Naive B cell (primary cell): ENCODE measurements at regions not wholly inside any gene's neighbourhood (a gene's known extent, or its start where the extent isn't known, plus 50 kb on each side); places are given as distances from the start of the nearest gene placed in this dataset.
A peak's percentile ranks its signal among the peaks of the same experiment; 100 is the strongest.

Experiments used
- ATAC-seq, 2 donors: fragments of 150-1000 bp; cut with Tn5 transposase; 2 replicates each; pipeline ENCODE4 v1.10.0; 2021; ENCODE audit warnings: low read depth in 2 of 2, mild to moderate bottlenecking in 2 of 2, moderate library complexity in 2 of 2
- DNase-seq: peaks from one replicate; pipeline ENCODE4 v3.0.0; 2022
- H3K27ac Mint-ChIP-seq, 6 donors: one replicate each; pipeline ENCODE4 v1.8.0; 2020 to 2022; ENCODE audit warnings: mild to moderate bottlenecking in 6 of 6, mixed read lengths in 6 of 6, moderate library complexity in 5 of 6, inconsistent platforms in 2 of 6
- H3K27me3 Mint-ChIP-seq, 3 donors: one replicate each; pipeline ENCODE4 v1.8.0; 2021 to 2022; ENCODE audit warnings: mixed read lengths in 3 of 3, mild to moderate bottlenecking in 1 of 3
- H3K36me3 Mint-ChIP-seq, 2 donors: one replicate each; pipeline ENCODE4 v1.8.0; 2020 to 2022; ENCODE audit warnings: mixed read lengths in 2 of 2, inconsistent platforms in 1 of 2, mild to moderate bottlenecking in 1 of 2
- H3K4me1 Mint-ChIP-seq, 3 donors: one replicate each; pipeline ENCODE4 v1.8.0; 2020 to 2022; ENCODE audit warnings: mixed read lengths in 3 of 3, inconsistent platforms in 1 of 3, mild to moderate bottlenecking in 1 of 3, moderate library complexity in 1 of 3
- H3K4me3 Mint-ChIP-seq, 8 donors: one replicate each; pipeline ENCODE4 v1.8.0; 2020 to 2022; ENCODE audit warnings: mild to moderate bottlenecking in 8 of 8, mixed read lengths in 8 of 8, moderate library complexity in 8 of 8, inconsistent platforms in 2 of 8
- H3K9me3 Mint-ChIP-seq, 7 donors: one replicate each; pipeline ENCODE4 v1.8.0; 2020 to 2022; ENCODE audit warnings: mixed read lengths in 7 of 7, mild to moderate bottlenecking in 5 of 7, inconsistent platforms in 2 of 7, moderate library complexity in 1 of 7

DNA sequence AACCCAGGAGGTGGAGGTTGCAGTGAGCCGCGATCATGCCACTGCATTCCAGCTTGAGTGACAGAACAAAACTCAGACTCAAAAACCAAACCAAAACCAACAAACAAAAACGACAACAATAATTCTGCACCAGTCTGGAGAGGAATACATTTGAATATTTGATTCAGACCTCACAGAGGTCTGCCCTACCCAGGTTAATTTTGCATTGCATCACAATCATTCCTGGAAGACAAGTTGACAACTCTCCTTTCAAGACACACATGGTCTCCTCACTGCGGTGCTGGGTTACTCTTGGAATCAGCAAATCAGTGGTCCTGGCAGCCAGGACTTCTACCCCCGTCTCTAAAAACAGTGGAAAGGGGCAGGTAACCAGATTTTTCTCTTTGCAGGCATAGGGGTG is 79.9 kb upstream of the TMTC4 start:
- DNase-seq (no peak), ATAC-seq (no peak)
- Mint-ChIP-seq H3K4me3 (no peak overlapping the region), H3K4me1 (no peaks in the 10 kb centered on the region), H3K9me3 (no peaks in the 10 kb centered on the region), H3K27me3 (peaks cover 0 to 3% (median 0%) of the 10 kb centered on the region in 3 donors), H3K27ac (no peak overlapping the region), H3K36me3 (no peaks in the 10 kb centered on the region)

GRCh38 chr13:100753376-100753775 is 78.8 kb upstream of the TMTC4 start:
- DNase-seq (no peak), ATAC-seq (no peak)
- Mint-ChIP-seq H3K9me3 (no peaks in the 10 kb centered on the region), H3K27ac (no peak overlapping the region), H3K4me3 (no peak overlapping the region), H3K27me3 (peaks cover 0 to 4% (median 0%) of the 10 kb centered on the region in 3 donors), H3K36me3 (no peaks in the 10 kb centered on the region), H3K4me1 (no peaks in the 10 kb centered on the region)

- Mint-ChIP-seq H3K9me3 (no peaks in the 10 kb centered on the region), H3K27ac (no peak overlapping the region), H3K27me3 (peaks cover 0 to 4% (median 0%) of the 10 kb centered on the region in 3 donors), H3K36me3 (no peaks in the 10 kb centered on the region), H3K4me3 (no peak overlapping the region), H3K4me1 (no peaks in the 10 kb centered on the region)
- ATAC-seq (no peak), DNase-seq (no peak)
Observed at GRCh38 chr13:100751826-100752225, 77.2 kb upstream of the TMTC4 start.

DNA sequence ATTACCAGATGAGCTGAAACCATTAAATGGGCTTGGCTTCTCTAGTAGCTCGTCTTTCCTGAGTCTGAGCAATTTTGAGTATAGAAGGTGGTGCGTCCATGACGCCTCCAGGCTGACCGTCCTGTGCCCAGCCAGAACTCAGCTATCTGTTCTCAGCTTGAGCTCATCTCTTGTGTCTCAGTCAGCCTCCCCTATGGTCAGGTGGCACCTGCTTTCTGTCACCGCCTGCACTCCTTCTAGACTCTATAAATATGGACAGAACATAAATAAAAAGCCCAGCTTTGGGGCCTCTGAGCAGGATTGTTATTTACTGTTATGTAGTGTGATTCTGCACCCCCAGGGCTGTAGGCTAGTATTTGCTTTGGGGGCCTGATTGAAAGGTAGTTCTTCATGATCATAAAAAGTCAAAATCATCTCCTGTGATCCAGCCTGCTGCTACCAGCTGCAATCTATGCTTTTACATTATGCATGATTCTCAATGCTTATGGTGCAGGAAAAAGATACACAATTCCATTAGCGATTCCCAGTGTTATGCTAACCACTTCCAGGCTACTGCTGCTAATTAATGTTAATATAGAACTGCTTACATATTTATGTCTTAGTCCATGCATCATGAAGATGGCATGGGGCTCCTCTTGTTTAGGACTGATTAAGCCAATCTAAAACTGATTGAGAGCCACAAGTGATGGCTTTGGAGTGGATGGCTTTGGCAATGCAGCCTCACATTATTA is 72.5 kb upstream of the TMTC4 start:
- peaks cover 0 to 4% (median 0%) of the 10 kb centered on the region in 3 donors for H3K27me3 Mint-ChIP-seq
- ATAC-seq (no peak), DNase-seq (no peak)
- H3K4me1 Mint-ChIP-seq, result no peaks in the 10 kb centered on the region
- no peaks in the 10 kb centered on the region for H3K36me3 Mint-ChIP-seq
- peaks cover 0 to 19% (median 10%) of the 10 kb centered on the region in 7 donors for H3K9me3 Mint-ChIP-seq
- H3K4me3 Mint-ChIP-seq, result no peak overlapping the region
- no peak overlapping the region for H3K27ac Mint-ChIP-seq

GRCh38 chr13:100738176-100738855 is 63.7 kb upstream of the TMTC4 start:
- H3K4me3 Mint-ChIP-seq, result peak overlapping the region in 1 of 8 donors; percentile 29
- no peak overlapping the region for H3K27ac Mint-ChIP-seq
- H3K9me3 Mint-ChIP-seq, result peaks cover 0 to 20% (median 3%) of the 10 kb centered on the region in 7 donors
- H3K27me3 Mint-ChIP-seq, result peaks cover 5 to 18% (median 9%) of the 10 kb centered on the region in 3 donors
- H3K36me3 Mint-ChIP-seq, result no peaks in the 10 kb centered on the region
- ATAC-seq, result no peak
- H3K4me1 Mint-ChIP-seq, result no peaks in the 10 kb centered on the region
- no peak for DNase-seq

- no peak for ATAC-seq
- Mint-ChIP-seq H3K4me1 (no peaks in the 10 kb centered on the region), H3K9me3 (peaks cover 0 to 25% (median 6%) of the 10 kb centered on the region in 7 donors), H3K36me3 (no peaks in the 10 kb centered on the region), H3K27ac (no peak overlapping the region), H3K27me3 (peaks cover 5 to 34% (median 17%) of the 10 kb centered on the region in 3 donors), H3K4me3 (no peak overlapping the region)
- no peak for DNase-seq
Observed at GRCh38 chr13:100735494-100735893, 60.9 kb upstream of the TMTC4 start.

DNA sequence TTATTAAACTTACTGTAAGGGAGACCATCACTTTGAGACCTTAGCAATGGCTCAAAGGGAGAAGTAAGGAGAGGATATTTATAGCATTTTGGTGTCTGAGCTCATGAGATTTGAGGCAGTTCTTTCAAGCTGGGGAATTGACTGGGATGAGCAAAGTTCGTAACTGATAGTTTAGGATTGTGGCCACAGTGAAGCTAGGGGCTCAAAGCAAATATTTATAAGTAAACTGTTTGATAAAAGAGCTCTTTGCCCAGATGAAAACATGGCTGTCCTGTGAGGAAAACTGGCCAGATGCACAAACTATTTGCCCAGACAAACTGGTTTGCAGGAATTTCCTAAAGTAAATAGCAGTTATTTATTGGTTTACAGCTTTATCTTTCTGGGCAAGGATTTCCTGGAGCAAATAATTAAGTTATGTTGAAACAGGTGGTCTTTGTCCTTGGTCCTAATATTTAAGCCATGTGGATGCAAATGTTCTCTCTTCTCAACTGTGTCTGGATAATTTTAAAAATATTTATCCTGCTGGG is 59.7 kb upstream of the TMTC4 start:
- Mint-ChIP-seq H3K9me3 (peaks cover 0 to 20% (median 4%) of the 10 kb centered on the region in 7 donors), H3K4me3 (no peak overlapping the region), H3K36me3 (no peaks in the 10 kb centered on the region), H3K27ac (no peak overlapping the region), H3K27me3 (peaks cover 5 to 40% (median 22%) of the 10 kb centered on the region in 3 donors), H3K4me1 (no peaks in the 10 kb centered on the region)
- ATAC-seq (no peak), DNase-seq (no peak)

- Mint-ChIP-seq H3K27me3 (peaks cover 1 to 35% (median 15%) of the 10 kb centered on the region in 3 donors), H3K4me3 (no peak overlapping the region), H3K27ac (no peak overlapping the region), H3K36me3 (no peaks in the 10 kb centered on the region), H3K9me3 (peaks cover 0 to 18% (median 6%) of the 10 kb centered on the region in 7 donors), H3K4me1 (no peaks in the 10 kb centered on the region)
- no peak for ATAC-seq
- DNase-seq, result no peak
Observed at GRCh38 chr13:100733261-100733660, 58.7 kb upstream of the TMTC4 start.

GRCh38 chr13:100728201-100728600 is 53.6 kb upstream of the TMTC4 start:
- Mint-ChIP-seq H3K27ac (no peak overlapping the region), H3K9me3 (peaks cover 0 to 28% (median 15%) of the 10 kb centered on the region in 7 donors), H3K4me1 (no peaks in the 10 kb centered on the region), H3K4me3 (peak overlapping the region in 1 of 8 donors; percentile 22), H3K27me3 (peaks cover 3 to 31% (median 28%) of the 10 kb centered on the region in 3 donors), H3K36me3 (peaks cover 0 to 4% of the 10 kb centered on the region in 2 donors)
- no peak for DNase-seq
- no peak for ATAC-seq

DNA sequence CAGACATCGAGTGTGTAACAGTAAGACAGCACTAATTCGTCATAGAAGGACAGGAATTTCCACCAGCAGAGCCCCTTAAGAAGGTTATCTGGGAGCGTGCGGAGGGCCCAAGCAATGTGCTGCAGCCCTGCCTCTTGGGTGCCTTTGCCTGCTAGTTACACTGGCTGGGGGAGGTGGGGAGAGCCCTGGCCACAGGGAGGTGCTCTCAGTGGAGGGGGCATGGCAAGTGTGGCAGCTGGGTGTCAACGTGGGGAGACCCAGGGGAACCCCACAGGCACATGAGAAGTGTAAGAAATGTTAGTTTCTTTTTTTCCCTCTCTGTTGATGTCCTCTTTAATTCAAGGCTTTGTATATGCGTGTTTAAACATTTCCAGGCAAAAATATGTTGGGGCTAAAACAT is 50.9 kb upstream of the TMTC4 start:
- no peak for ATAC-seq
- peaks cover 0 to 4% (median 0%) of the 10 kb centered on the region in 3 donors for H3K4me1 Mint-ChIP-seq
- peaks cover 0 to 4% of the 10 kb centered on the region in 2 donors for H3K36me3 Mint-ChIP-seq

DNA sequence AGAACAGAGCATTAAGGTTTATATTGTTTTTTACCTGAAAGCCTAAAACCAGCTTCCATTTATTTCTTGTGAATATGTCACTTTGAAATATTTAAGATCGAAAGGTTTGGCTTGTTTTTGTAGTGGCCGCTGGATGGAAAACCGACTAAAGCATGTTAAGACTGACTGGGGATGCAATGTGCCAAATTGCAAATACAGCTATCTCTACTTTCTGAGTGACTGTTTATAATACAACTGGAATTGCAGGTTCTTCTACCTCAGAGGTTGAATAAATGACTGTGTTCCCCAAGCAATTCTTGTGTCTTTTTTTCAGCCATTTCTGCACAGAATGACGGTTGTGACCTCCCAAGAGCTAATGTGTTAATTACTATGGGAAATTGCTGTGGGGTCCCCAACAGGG is 50.0 kb upstream of the TMTC4 start:
- Mint-ChIP-seq H3K27me3 (peaks cover 3 to 27% (median 17%) of the 10 kb centered on the region in 3 donors), H3K9me3 (peaks cover 3 to 37% (median 18%) of the 10 kb centered on the region in 7 donors), H3K36me3 (peaks cover 0 to 4% of the 10 kb centered on the region in 2 donors), H3K4me3 (no peak overlapping the region), H3K27ac (no peak overlapping the region), H3K4me1 (peaks cover 0 to 4% (median 0%) of the 10 kb centered on the region in 3 donors)
- no peak for ATAC-seq
- no peak for DNase-seq

More for the DNA sequence above, 50.9 kb upstream of the TMTC4 start:
- no peak for DNase-seq
- Mint-ChIP-seq H3K9me3 (peaks cover 0 to 28% (median 15%) of the 10 kb centered on the region in 7 donors), H3K27ac (no peak overlapping the region), H3K4me3 (no peak overlapping the region), H3K27me3 (peaks cover 3 to 28% (median 22%) of the 10 kb centered on the region in 3 donors)
